ENCODE measurements at regions not wholly inside any gene's neighbourhood (a gene's known extent, or its start where the extent isn't known, plus 50 kb on each side); places are given as distances from the start of the nearest gene placed in this dataset.
A peak's percentile ranks its signal among the peaks of the same experiment; 100 is the strongest.

GRCh38 chr16:73831220-73831619, 465.4 kb upstream of the PSMD7 start:
- no peak for DNase-seq
- no peaks in the 10 kb centered on the region for H3K27me3 ChIP-seq
- no peak overlapping the region for H3K4me3 ChIP-seq
- intact Hi-C loops (cut with DNase I): no loop called here
- no peak overlapping the region for H3K27ac ChIP-seq
- no peaks in the 10 kb centered on the region for H3K36me3 ChIP-seq
- WGBS (ENCODE audit: insufficient coverage, low coverage, low lambda C conversion rate, missing lambda C conversion rate): 79% methylated on average over 8 of the region's 8 CpGs
- no peaks in the 10 kb centered on the region for H3K4me1 ChIP-seq
- no peak for ATAC-seq
- H3K9me3 ChIP-seq: no peaks in the 10 kb centered on the region
- TF ChIP-seq POLR2A (IDR thresholded peaks at IDR 0.05) (no peak), CTCF (IDR thresholded peaks at IDR 0.05) (no peak)

- intact Hi-C loops (cut with DNase I): no loop called here
- H3K36me3 ChIP-seq: no peaks in the 10 kb centered on the region
- DNase-seq (no peak), ATAC-seq (no peak)
- H3K27ac ChIP-seq: no peak overlapping the region
- no peaks in the 10 kb centered on the region for H3K9me3 ChIP-seq
- TF ChIP-seq POLR2A (IDR thresholded peaks at IDR 0.05): no peak
- TF ChIP-seq CTCF (IDR thresholded peaks at IDR 0.05): no peak
- 58% methylated on average over 5 of the region's 7 CpGs for WGBS (ENCODE audit: insufficient coverage, low coverage, low lambda C conversion rate, missing lambda C conversion rate)
- H3K27me3 ChIP-seq: no peaks in the 10 kb centered on the region
- no peak overlapping the region for H3K4me3 ChIP-seq
- no peaks in the 10 kb centered on the region for H3K4me1 ChIP-seq
Measured at GRCh38 chr16:73823205-73823849, 473.3 kb upstream of the PSMD7 start.

- ATAC-seq: no peak
- Histone ChIP-seq H3K27me3 (no peaks in the 10 kb centered on the region), H3K27ac (no peak overlapping the region), H3K9me3 (no peaks in the 10 kb centered on the region), H3K4me3 (no peak overlapping the region), H3K36me3 (no peaks in the 10 kb centered on the region), H3K4me1 (no peaks in the 10 kb centered on the region)
- WGBS (ENCODE audit: insufficient coverage, low coverage, low lambda C conversion rate, missing lambda C conversion rate): 60% methylated on average over 12 of the region's 13 CpGs
- DNase-seq: no peak
- intact Hi-C loops (cut with DNase I): no loop called here
- TF ChIP-seq CTCF (IDR thresholded peaks at IDR 0.05): no peak
- no peak for TF ChIP-seq POLR2A (IDR thresholded peaks at IDR 0.05)
Measured at GRCh38 chr16:73817526-73818324, 478.9 kb upstream of the PSMD7 start.

- 33% methylated on average over 7 of the region's 7 CpGs for WGBS (ENCODE audit: insufficient coverage, low coverage, low lambda C conversion rate, missing lambda C conversion rate)
- intact Hi-C loops (cut with DNase I): no loop called here
- no peaks in the 10 kb centered on the region for H3K9me3 ChIP-seq
- TF ChIP-seq CTCF (IDR thresholded peaks at IDR 0.05) (no peak), POLR2A (IDR thresholded peaks at IDR 0.05) (no peak)
- H3K36me3 ChIP-seq: no peaks in the 10 kb centered on the region
- no peak overlapping the region for H3K4me3 ChIP-seq
- H3K4me1 ChIP-seq: no peaks in the 10 kb centered on the region
- no peaks in the 10 kb centered on the region for H3K27me3 ChIP-seq
- DNase-seq: no peak
- ATAC-seq: peak in 2 of 4 donors; percentile 33 to 56
- H3K27ac ChIP-seq: no peak overlapping the region
Measured at GRCh38 chr16:73813527-73813926, 483.1 kb upstream of the PSMD7 start.

Measured in right lobe of liver (tissue), 6 donors.